GM12878 (cell line): ENCODE measurements at regions not wholly inside any gene's neighbourhood (a gene's known extent, or its start where the extent isn't known, plus 50 kb on each side); places are given as distances from the start of the nearest gene placed in this dataset.

Experiments used
- CREM ChIP-seq: IDR thresholded peaks from 2 replicates; pipeline ENCODE4 v1.6.1; 2014; ENCODE audit warnings: antibody characterized with exemption, low read depth
- CTCF ChIP-seq, 3 experiments: IDR thresholded peaks in 2 of 3; conservative IDR thresholded peaks in 1 of 3; 2 replicates each; pipeline ENCODE4 v1.5.1; 2011; ENCODE audit warnings: low read depth in 3 of 3, low read length in 3 of 3, mild to moderate bottlenecking in 3 of 3, control low read depth in 2 of 3, moderate library complexity in 2 of 3, inconsistent platforms in 1 of 3, mixed read lengths in 1 of 3; ENCODE audit not compliant: control insufficient read depth in 2 of 3, insufficient read depth in 1 of 3; ENCODE audit errors: extremely low read depth in 1 of 3
- EP300 ChIP-seq, 2 experiments: fragments of 150-350 bp in 1 of 2; IDR thresholded peaks; 2 replicates each; pipeline ENCODE4 v1.6.1; 2011 to 2012; ENCODE audit warnings: low read depth in 2 of 2, low read length in 2 of 2, borderline replicate concordance in 1 of 2, improper control_type of control experiment in 1 of 2, inconsistent platforms in 1 of 2; ENCODE audit not compliant: control insufficient read depth in 1 of 2
- MAX ChIP-seq: IDR thresholded peaks from 2 replicates; pipeline ENCODE4 v1.6.1; 2012; ENCODE audit warnings: low read depth, low read length, improper control_type of control experiment
- NR2C1 ChIP-seq: fragments of 450-650 bp; IDR thresholded peaks from 2 replicates; pipeline ENCODE4 v1.6.1; 2017; ENCODE audit warnings: antibody characterized with exemption, mild to moderate bottlenecking, moderate library complexity

DNA sequence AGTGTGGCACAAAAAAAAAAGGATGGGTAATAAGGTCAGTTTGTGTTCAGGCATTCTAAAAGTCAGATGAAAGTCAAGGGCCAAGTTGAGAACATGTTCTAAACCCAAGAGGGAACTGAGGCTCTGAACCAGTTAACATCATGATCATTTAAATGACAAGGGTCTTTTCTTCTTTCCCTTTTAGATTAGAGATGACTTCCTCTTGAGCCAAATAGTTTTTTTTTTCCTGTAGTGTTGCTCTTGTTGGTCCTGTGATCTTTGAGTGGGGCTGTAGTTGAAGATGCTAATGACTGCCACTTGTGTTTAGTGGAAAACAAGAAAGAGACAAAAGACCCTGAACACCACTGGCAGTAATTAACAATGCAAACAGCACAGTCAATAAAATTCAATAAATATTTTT lies 482.7 kb upstream of the SYT4 start:
- no peak for TF ChIP-seq CTCF (IDR thresholded peaks at IDR 0.05 in 2 of 3, conservative IDR thresholded peaks at IDR 0.05 in 1 of 3; ENCODE audit: control insufficient read depth in 2 of 3, extremely low read depth in 1 of 3, insufficient read depth in 1 of 3, low read depth in 3 of 3, low read length in 3 of 3)
- no peak for TF ChIP-seq NR2C1
- no peak for TF ChIP-seq CREM
- no peak for TF ChIP-seq MAX
- no peak for TF ChIP-seq EP300 (IDR thresholded peaks at IDR 0.05; ENCODE audit: borderline replicate concordance in 1 of 2, control insufficient read depth in 1 of 2, low read depth in 2 of 2, low read length in 2 of 2)
